Neural progenitor cell (in vitro differentiated cells): ENCODE measurements at regions not wholly inside any gene's neighbourhood (a gene's known extent, or its start where the extent isn't known, plus 50 kb on each side); places are given as distances from the start of the nearest gene placed in this dataset.

Source experiments
- CTCF ChIP-seq: fragments of 200-600 bp; sonication (generic); IDR thresholded peaks from 2 replicates; pipeline ENCODE4 v1.5.1; 2017; ENCODE audit warnings: antibody characterized with exemption, mild to moderate bottlenecking
- EZH2 ChIP-seq: fragments of 200-600 bp; sonication (generic); IDR thresholded peaks from 2 replicates; pipeline ENCODE4 v1.6.1; 2017; ENCODE audit warnings: antibody characterized with exemption, mild to moderate bottlenecking, moderate library complexity
- EZH2phosphoT487 ChIP-seq: fragments of 200-600 bp; sonication (generic); IDR thresholded peaks from 2 replicates; pipeline ENCODE4 v1.6.1; 2017; ENCODE audit warnings: antibody characterized with exemption

- TF ChIP-seq CTCF, result no peak
- TF ChIP-seq EZH2phosphoT487, result no peak
- TF ChIP-seq EZH2, result no peak
Measured at GRCh38 chr16:72291531-72291981, 119.6 kb upstream of the PMFBP1 start.
